Endometrium (tissue), 2 donors: ENCODE measurements at regions not wholly inside any gene's neighbourhood (a gene's known extent, or its start where the extent isn't known, plus 50 kb on each side); places are given as distances from the start of the nearest gene placed in this dataset.

Experiments
- FAIRE-seq: peaks from 2 replicates; lab custom pipeline; 2012; peaks lifted over from hg19 to GRCh38; lab: Jason Lieb, UNC
- donor health status: control.
- donor health status: control.

- FAIRE-seq: no peak
These were observed 124.9 kb upstream of the KCNJ16 start for GRCh38 chr17:69949973-69950695.

- no peak for FAIRE-seq
These were observed 124.2 kb upstream of the KCNJ16 start for GRCh38 chr17:69950701-69951418.

GRCh38 chr17:69954241-69954925 lies 120.6 kb upstream of the KCNJ16 start:
- FAIRE-seq: no peak

DNA sequence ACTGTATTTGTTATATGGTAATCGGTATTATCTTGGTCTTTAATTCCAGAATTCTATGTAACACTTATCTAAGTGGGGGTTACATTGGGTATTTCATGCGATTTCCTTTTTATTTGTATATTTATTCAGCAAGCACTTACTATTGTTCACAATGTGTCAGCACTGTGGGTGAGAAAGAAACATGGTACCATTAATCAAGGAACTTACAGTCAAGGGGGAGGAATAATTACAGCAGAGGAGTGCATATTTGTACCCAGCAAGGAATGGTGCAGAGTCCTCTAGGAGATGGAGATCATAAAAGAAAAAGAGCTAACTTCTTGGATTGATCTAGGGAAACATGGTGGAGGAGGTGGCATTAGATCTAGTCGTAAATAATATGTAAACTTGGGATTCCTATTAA lies 117.0 kb upstream of the KCNJ16 start:
- FAIRE-seq: no peak

GRCh38 chr17:69959283-69959682 lies 115.7 kb upstream of the KCNJ16 start:
- FAIRE-seq: no peak

GRCh38 chr17:69960755-69961154 lies 114.3 kb upstream of the KCNJ16 start:
- FAIRE-seq: no peak

GRCh38 chr17:69961501-69962145 lies 113.4 kb upstream of the KCNJ16 start:
- FAIRE-seq: no peak

GRCh38 chr17:69962436-69962995 lies 112.5 kb upstream of the KCNJ16 start:
- FAIRE-seq: no peak

GRCh38 chr17:69967910-69968411 lies 107.1 kb upstream of the KCNJ16 start:
- FAIRE-seq: no peak

DNA sequence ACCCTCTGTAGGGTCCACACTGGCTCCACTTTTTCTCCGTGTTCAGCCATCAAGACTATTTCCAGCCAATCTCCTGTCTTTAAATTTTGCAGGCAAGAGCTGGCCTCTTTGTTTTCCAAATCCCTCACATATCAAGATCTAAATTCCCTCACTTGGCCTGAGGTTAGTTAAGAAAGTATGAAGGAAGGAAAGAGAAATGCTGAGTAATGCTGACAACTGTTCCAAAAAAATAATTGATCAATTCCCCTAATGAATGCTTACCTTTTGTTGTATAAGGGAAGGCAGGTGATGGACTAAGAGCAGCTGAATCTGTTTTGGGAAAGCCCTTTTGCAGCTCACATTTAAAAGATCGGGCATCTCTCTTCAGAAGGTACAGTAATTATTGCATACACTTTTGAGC lies 105.1 kb upstream of the KCNJ16 start:
- FAIRE-seq: no peak

GRCh38 chr17:69972251-69972650 lies 102.8 kb upstream of the KCNJ16 start:
- no peak for FAIRE-seq

GRCh38 chr17:69975808-69976207 lies 99.2 kb upstream of the KCNJ16 start:
- FAIRE-seq: no peak

DNA sequence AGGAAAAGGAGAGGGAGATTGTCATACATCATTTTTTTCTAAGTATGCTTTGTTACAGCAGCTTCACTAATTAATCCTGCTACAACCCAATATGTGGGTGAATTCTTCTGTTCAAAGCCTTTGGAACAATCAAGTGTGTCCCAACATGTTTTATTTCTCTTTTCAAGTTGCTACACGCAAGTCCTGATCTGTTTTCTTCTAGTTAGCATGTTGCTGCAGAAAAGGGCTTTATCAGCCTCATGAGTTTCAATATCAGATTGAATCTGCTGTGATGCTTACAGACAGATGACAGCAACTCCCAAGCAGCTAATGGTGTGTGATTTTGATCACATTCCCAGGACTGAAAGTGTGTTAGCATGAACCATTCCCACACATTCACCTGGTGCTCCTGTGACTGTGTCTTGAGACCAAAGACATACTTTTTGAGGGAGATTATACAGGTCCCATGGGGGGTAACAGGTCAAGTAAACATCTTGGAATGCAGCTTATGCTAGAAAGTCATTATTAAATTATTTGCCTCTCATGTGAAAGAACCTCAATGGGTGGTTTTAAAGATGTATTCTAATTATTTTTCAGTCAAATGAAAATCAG lies 96.9 kb upstream of the KCNJ16 start:
- FAIRE-seq: no peak

DNA sequence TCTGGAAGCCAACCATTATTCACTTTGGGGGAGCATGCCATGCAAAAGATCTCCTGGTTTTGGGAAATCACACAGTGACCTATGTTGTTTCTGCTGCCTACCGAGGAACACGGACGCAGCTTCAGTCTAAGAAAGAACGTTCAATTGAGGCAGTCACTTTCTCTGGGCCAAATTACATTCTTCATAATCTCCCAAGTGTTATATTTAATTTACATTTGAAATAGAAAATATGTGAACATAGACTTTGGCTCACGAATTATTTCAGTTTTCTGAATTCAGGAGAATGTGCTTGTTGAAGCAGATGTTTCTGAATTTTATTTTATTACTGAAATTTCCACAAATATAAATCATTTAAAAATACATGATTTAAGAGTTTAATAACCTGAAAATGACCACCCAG lies 93.6 kb upstream of the KCNJ16 start:
- no peak for FAIRE-seq

- no peak for FAIRE-seq
These were observed 79.5 kb upstream of the KCNJ16 start for GRCh38 chr17:69995476-69995875.

GRCh38 chr17:69997332-69997731 lies 77.7 kb upstream of the KCNJ16 start:
- FAIRE-seq: no peak

GRCh38 chr17:69999253-69999652 lies 75.8 kb upstream of the KCNJ16 start:
- no peak for FAIRE-seq

DNA sequence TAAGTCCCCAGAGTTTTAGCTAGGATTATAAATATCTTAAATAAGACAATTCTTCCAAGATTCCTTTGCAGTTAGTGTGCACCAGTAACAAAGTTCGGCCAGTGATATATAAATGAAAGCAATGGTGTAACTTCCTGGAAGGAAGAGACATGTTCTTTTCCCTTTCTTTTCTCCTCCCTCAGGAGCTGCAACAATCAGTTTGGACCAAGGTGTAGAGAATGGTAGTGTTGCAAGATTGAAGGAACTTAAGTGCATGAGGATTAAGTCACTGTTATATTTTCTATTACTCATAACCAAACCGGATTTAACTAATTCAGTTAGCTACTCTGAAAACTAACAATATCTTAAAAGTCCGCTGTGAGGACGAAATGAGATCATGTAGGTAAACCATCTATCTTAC lies 68.9 kb upstream of the KCNJ16 start:
- FAIRE-seq: no peak

GRCh38 chr17:70011750-70012149 lies 63.3 kb upstream of the KCNJ16 start:
- no peak for FAIRE-seq

DNA sequence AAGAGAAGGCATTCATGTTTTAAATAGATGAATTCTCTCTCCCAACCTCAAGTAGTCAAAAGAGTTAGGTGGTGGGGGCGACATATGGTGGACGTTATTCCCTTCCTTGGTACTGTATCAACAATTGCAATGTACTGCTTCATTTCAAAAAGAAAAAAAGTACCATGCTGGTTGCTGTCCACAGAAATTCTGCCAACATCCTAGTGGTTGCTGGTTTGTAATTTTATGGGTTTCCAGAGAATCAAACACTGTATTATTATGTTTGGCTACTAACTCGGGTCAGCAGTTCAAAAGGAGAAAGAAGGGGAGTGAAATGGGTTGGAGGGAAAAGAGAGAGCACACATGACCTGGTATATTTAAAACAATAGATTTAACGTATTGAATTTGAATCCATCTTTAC lies 61.1 kb upstream of the KCNJ16 start:
- no peak for FAIRE-seq

DNA sequence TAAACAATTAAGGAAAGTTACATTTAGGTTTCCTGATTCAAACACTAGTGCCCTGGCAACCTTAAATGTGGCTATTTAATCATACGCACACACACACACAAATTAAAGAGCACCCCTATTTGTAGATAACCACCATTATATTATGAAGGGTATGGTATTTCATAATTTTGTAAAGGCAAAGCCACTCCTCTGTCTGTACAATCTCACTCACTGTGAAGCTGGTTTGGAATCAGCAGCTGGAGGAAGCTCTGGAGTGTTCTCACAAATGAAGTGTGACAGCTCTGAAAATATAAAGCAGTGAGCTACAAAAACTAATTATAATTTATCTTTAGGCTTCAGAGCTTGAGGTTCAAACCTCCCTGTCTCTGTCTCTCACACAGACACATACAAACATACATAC lies 57.9 kb upstream of the KCNJ16 start:
- no peak for FAIRE-seq

DNA sequence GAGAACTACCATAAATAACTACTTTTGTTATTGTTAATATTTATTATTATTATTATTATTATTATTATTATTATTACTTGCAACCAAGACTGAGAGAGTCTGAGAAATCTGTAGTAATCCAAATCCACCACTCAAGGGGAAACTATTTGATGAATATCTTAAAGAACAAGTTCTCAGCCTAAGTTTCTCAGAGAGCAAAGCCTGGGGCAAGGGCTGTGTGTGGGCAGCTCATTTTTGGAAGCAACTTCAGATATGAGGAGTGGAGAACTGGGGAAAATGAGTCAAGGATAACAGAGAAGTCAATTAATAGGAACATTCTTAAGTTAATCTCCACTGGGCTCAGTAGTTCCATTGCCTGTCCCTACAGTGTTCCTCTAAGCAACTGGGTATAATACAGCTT lies 57.1 kb upstream of the KCNJ16 start:
- no peak for FAIRE-seq
